PFSK-1 (cell line): ENCODE measurements at regions not wholly inside any gene's neighbourhood (a gene's known extent, or its start where the extent isn't known, plus 50 kb on each side); places are given as distances from the start of the nearest gene placed in this dataset.

Source experiments
- POLR2AphosphoS5 ChIP-seq: IDR thresholded peaks from 2 replicates; pipeline ENCODE4 v1.6.1; 2012; ENCODE audit warnings: low read depth, mild to moderate bottlenecking, control low read depth, low read length, moderate library complexity
- TAF1 ChIP-seq: IDR thresholded peaks from 2 replicates; pipeline ENCODE4 v1.6.1; 2012; ENCODE audit warnings: low read length, control low read depth, borderline replicate concordance; ENCODE audit not compliant: insufficient read depth
- TF ChIP-seq, protein P1 (sequence below), 2 experiments: IDR thresholded peaks; 2 replicates each; pipeline versions ENCODE4 v1.6.1 to v1.8.0; 2011 to 2012; ENCODE audit warnings: low read depth in 2 of 2, low read length in 2 of 2, control low read depth in 1 of 2, inconsistent platforms in 1 of 2, mild to moderate bottlenecking in 1 of 2, moderate library complexity in 1 of 2; ENCODE audit not compliant: insufficient read depth in 1 of 2

DNA sequence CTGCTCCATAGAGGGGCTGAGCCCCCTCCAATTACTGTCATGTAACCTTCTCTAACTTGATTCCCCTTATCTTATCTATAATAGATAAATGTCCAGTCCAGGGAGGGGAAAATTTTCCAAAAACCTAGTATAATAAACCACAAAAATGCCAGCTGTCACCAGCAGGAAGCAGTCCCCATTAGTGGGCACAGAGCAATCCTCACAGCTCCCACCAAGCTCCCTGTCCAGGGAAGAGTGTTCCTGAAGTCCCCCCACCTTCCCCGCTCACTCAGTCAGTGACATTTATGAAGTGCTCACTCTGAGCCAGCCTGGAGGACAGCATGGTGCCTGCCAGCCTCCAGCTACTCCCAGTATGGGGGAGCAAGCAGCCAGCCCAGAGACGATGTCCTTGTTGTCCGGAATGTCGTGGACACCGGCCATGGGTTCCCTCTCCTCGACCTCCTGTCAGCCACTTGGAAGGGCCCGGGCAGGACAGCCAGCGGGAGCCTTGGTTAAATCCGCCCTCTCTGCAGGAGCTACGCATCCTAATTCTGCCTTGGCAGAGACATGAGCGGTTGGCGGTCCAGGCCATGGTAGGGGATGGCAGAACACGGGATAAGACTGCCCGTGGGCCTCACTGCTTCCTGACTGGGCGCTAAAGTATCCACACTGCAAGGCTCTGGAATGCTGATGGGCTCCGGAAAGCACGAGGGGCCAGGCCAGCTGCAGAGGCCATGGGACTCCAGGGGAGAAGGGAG lies 102.0 kb upstream of the CDH5 start:
- TF ChIP-seq POLR2AphosphoS5 (no peak), TAF1 (no peak)
- TF ChIP-seq, protein P1, sequence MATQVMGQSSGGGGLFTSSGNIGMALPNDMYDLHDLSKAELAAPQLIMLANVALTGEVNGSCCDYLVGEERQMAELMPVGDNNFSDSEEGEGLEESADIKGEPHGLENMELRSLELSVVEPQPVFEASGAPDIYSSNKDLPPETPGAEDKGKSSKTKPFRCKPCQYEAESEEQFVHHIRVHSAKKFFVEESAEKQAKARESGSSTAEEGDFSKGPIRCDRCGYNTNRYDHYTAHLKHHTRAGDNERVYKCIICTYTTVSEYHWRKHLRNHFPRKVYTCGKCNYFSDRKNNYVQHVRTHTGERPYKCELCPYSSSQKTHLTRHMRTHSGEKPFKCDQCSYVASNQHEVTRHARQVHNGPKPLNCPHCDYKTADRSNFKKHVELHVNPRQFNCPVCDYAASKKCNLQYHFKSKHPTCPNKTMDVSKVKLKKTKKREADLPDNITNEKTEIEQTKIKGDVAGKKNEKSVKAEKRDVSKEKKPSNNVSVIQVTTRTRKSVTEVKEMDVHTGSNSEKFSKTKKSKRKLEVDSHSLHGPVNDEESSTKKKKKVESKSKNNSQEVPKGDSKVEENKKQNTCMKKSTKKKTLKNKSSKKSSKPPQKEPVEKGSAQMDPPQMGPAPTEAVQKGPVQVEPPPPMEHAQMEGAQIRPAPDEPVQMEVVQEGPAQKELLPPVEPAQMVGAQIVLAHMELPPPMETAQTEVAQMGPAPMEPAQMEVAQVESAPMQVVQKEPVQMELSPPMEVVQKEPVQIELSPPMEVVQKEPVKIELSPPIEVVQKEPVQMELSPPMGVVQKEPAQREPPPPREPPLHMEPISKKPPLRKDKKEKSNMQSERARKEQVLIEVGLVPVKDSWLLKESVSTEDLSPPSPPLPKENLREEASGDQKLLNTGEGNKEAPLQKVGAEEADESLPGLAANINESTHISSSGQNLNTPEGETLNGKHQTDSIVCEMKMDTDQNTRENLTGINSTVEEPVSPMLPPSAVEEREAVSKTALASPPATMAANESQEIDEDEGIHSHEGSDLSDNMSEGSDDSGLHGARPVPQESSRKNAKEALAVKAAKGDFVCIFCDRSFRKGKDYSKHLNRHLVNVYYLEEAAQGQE (IDR thresholded peaks at IDR 0.05; ENCODE audit: insufficient read depth in 1 of 2, low read depth in 2 of 2, low read length in 2 of 2): no peak
